ENCODE measurements at regions not wholly inside any gene's neighbourhood (a gene's known extent, or its start where the extent isn't known, plus 50 kb on each side); places are given as distances from the start of the nearest gene placed in this dataset.

DNA sequence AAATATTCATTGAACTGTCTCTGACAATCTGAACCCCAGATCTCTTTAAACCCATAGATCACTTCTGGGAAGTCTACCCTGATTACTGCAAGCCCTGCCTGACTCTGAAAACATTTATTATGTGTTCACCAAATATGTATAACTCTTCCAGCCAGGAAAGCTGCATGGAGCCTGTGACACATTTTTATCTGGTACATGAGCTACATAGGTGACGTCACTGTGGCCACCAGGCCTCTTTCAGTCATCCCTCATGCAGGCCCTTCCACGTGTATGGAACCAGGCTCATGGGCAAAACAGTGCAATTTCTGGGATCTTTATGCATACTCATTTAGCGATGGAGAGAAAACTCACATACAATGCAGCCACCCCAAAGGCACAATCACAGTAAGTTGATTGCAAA lies 133.9 kb upstream of the NUPR2 start (continued):
- TF ChIP-seq, protein P1, sequence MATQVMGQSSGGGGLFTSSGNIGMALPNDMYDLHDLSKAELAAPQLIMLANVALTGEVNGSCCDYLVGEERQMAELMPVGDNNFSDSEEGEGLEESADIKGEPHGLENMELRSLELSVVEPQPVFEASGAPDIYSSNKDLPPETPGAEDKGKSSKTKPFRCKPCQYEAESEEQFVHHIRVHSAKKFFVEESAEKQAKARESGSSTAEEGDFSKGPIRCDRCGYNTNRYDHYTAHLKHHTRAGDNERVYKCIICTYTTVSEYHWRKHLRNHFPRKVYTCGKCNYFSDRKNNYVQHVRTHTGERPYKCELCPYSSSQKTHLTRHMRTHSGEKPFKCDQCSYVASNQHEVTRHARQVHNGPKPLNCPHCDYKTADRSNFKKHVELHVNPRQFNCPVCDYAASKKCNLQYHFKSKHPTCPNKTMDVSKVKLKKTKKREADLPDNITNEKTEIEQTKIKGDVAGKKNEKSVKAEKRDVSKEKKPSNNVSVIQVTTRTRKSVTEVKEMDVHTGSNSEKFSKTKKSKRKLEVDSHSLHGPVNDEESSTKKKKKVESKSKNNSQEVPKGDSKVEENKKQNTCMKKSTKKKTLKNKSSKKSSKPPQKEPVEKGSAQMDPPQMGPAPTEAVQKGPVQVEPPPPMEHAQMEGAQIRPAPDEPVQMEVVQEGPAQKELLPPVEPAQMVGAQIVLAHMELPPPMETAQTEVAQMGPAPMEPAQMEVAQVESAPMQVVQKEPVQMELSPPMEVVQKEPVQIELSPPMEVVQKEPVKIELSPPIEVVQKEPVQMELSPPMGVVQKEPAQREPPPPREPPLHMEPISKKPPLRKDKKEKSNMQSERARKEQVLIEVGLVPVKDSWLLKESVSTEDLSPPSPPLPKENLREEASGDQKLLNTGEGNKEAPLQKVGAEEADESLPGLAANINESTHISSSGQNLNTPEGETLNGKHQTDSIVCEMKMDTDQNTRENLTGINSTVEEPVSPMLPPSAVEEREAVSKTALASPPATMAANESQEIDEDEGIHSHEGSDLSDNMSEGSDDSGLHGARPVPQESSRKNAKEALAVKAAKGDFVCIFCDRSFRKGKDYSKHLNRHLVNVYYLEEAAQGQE (IDR thresholded peaks at IDR 0.05; ENCODE audit: unreplicated experiment) = no peak
- TF ChIP-seq EZH2 (IDR thresholded peaks at IDR 0.05; ENCODE audit: low read depth, unreplicated experiment) (no peak), ZNF331 (CRISPR knock-in tag; IDR thresholded peaks at IDR 0.05; ENCODE audit: low read depth) (no peak), NANOG (IDR thresholded peaks at IDR 0.05; ENCODE audit: borderline replicate concordance) (no peak), EZH2phosphoT487 (IDR thresholded peaks at IDR 0.05; ENCODE audit: unreplicated experiment) (no peak), JUNB (IDR thresholded peaks at IDR 0.05; ENCODE audit: unreplicated experiment) (no peak), POLR2AphosphoS5 (IDR thresholded peaks at IDR 0.05; ENCODE audit: low read depth) (no peak), STAT1 (IDR thresholded peaks at IDR 0.05; ENCODE audit: unreplicated experiment) (no peak), ZNF114 (CRISPR knock-in tag; IDR thresholded peaks at IDR 0.05) (no peak), CREB1 (CRISPR knock-in tag; IDR thresholded peaks at IDR 0.05; ENCODE audit: low read depth) (no peak)
- TF ChIP-seq, protein P2, sequence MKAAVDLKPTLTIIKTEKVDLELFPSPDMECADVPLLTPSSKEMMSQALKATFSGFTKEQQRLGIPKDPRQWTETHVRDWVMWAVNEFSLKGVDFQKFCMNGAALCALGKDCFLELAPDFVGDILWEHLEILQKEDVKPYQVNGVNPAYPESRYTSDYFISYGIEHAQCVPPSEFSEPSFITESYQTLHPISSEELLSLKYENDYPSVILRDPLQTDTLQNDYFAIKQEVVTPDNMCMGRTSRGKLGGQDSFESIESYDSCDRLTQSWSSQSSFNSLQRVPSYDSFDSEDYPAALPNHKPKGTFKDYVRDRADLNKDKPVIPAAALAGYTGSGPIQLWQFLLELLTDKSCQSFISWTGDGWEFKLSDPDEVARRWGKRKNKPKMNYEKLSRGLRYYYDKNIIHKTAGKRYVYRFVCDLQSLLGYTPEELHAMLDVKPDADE (IDR thresholded peaks at IDR 0.05) = no peak
- TF ChIP-seq, protein P3, sequence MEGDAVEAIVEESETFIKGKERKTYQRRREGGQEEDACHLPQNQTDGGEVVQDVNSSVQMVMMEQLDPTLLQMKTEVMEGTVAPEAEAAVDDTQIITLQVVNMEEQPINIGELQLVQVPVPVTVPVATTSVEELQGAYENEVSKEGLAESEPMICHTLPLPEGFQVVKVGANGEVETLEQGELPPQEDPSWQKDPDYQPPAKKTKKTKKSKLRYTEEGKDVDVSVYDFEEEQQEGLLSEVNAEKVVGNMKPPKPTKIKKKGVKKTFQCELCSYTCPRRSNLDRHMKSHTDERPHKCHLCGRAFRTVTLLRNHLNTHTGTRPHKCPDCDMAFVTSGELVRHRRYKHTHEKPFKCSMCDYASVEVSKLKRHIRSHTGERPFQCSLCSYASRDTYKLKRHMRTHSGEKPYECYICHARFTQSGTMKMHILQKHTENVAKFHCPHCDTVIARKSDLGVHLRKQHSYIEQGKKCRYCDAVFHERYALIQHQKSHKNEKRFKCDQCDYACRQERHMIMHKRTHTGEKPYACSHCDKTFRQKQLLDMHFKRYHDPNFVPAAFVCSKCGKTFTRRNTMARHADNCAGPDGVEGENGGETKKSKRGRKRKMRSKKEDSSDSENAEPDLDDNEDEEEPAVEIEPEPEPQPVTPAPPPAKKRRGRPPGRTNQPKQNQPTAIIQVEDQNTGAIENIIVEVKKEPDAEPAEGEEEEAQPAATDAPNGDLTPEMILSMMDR (conservative IDR thresholded peaks at IDR 0.05; ENCODE audit: low read depth in 2 of 2) = no peak

DNA sequence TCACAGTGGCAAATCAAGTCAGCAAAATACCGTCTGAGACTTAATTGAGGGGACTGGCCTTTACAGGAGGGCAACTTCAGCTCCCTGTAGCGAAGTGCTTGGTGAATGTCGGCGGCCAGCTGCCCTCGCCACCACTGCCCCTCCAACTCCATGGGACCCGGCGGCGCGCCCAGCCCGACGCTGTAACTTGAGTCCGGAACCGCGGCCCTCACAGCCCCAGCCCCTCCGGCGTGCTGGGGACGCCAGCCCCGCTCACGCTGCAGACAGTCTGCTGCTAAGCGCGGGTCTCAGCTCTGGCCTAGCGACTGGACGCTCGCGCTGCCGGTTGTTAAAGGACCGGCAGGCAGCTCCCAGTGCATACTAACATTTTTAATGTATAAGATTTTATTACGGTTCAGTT lies 113.4 kb upstream of the NUPR2 start:
- H3K4me1 ChIP-seq (ENCODE audit: insufficient read depth) = no peaks in the 10 kb centered on the region
- no peaks in the 10 kb centered on the region for H3K27me3 ChIP-seq (ENCODE audit: insufficient read depth)
- Mint-ChIP-seq H3K27ac (no peak overlapping the region), H3K27me3 (ENCODE audit: insufficient read depth, low read depth, poor library complexity) (peaks cover 2% of the 10 kb centered on the region), H3K36me3 (ENCODE audit: low read depth) (peaks cover 20% of the 10 kb centered on the region; the same call in 2 of the 3 replicates), H3K9me3 (peaks cover 97% of the 10 kb centered on the region), H3K4me1 (no peaks in the 10 kb centered on the region), H3K4me3 (no peak overlapping the region)
- no peaks in the 10 kb centered on the region for H3K79me2 ChIP-seq (replicated peaks; ENCODE audit: insufficient read depth)
- H2AFZ ChIP-seq = no peak overlapping the region
- H3K9me2 ChIP-seq (ENCODE audit: insufficient read depth) = no peaks in the 10 kb centered on the region
- ATAC-seq = no peak
- H3K36me3 ChIP-seq (ENCODE audit: insufficient read depth) = no peaks in the 10 kb centered on the region; the same call in 1 of the 2 replicates
- H3F3A ChIP-seq (replicated peaks; ENCODE audit: low read depth) = no peaks in the 10 kb centered on the region
- H3K27ac ChIP-seq (ENCODE audit: low read depth) = no peak overlapping the region
- no peaks in the 10 kb centered on the region for H4K20me1 ChIP-seq (replicated peaks; ENCODE audit: insufficient read depth)
- H3K4me2 ChIP-seq = no peak overlapping the region
- H3K4me3 ChIP-seq = no peak overlapping the region
- DNase-seq (ENCODE audit: low spot score) = peak; percentile 1
- no peak for TF ChIP-seq ZNF331 (CRISPR knock-in tag; IDR thresholded peaks at IDR 0.05; ENCODE audit: low read depth)
- no peak for TF ChIP-seq NANOG (IDR thresholded peaks at IDR 0.05; ENCODE audit: borderline replicate concordance)
- TF ChIP-seq, protein P2 (IDR thresholded peaks at IDR 0.05) = no peak
- TF ChIP-seq JUNB (IDR thresholded peaks at IDR 0.05; ENCODE audit: unreplicated experiment) = no peak
